ENCODE measurements at regions not wholly inside any gene's neighbourhood (a gene's known extent, or its start where the extent isn't known, plus 50 kb on each side); places are given as distances from the start of the nearest gene placed in this dataset.

DNA sequence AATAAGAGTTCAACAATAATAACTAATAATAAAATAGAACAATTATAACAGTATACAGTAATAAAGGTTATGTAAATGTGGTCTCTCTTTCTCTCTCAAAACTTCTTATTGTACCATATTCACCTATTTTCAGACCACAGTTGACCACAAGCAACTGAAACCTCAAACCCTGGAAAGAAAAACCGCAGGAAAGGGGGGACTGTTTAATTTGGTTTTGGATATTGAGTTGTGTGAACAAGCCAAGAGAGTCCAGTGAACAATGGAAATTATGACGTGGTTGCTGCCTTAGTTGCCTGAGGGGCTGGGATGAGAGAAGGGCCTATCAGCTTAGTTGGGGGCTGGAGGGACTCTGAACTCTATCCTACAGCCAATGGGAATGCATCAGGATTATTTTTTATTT, 178.7 kb upstream of the POU2AF2 start:
- TF ChIP-seq TAF1 (conservative IDR thresholded peaks at IDR 0.05) (no peak), EGR1 (IDR thresholded peaks at IDR 0.05; ENCODE audit: low read depth in 2 of 2) (no peak), JUND (IDR thresholded peaks at IDR 0.05) (no peak), RXRA (IDR thresholded peaks at IDR 0.05) (no peak), NR2F2 (IDR thresholded peaks at IDR 0.05) (no peak), RAD21 (IDR thresholded peaks at IDR 0.05) (no peak), SP1 (IDR thresholded peaks at IDR 0.05) (no peak), FOXA2 (IDR thresholded peaks at IDR 0.05) (no peak), YY1 (IDR thresholded peaks at IDR 0.05) (no peak), FOXA1 (IDR thresholded peaks at IDR 0.05) (no peak), GABPA (IDR thresholded peaks at IDR 0.05 in 1 of 2, conservative IDR thresholded peaks at IDR 0.05 in 1 of 2) (no peak), HNF4G (IDR thresholded peaks at IDR 0.05) (no peak), HNF4A (conservative IDR thresholded peaks at IDR 0.05) (no peak)
- TF ChIP-seq, protein P1, sequence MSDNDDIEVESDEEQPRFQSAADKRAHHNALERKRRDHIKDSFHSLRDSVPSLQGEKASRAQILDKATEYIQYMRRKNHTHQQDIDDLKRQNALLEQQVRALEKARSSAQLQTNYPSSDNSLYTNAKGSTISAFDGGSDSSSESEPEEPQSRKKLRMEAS (IDR thresholded peaks at IDR 0.05) = no peak
- TF ChIP-seq, protein P2, sequence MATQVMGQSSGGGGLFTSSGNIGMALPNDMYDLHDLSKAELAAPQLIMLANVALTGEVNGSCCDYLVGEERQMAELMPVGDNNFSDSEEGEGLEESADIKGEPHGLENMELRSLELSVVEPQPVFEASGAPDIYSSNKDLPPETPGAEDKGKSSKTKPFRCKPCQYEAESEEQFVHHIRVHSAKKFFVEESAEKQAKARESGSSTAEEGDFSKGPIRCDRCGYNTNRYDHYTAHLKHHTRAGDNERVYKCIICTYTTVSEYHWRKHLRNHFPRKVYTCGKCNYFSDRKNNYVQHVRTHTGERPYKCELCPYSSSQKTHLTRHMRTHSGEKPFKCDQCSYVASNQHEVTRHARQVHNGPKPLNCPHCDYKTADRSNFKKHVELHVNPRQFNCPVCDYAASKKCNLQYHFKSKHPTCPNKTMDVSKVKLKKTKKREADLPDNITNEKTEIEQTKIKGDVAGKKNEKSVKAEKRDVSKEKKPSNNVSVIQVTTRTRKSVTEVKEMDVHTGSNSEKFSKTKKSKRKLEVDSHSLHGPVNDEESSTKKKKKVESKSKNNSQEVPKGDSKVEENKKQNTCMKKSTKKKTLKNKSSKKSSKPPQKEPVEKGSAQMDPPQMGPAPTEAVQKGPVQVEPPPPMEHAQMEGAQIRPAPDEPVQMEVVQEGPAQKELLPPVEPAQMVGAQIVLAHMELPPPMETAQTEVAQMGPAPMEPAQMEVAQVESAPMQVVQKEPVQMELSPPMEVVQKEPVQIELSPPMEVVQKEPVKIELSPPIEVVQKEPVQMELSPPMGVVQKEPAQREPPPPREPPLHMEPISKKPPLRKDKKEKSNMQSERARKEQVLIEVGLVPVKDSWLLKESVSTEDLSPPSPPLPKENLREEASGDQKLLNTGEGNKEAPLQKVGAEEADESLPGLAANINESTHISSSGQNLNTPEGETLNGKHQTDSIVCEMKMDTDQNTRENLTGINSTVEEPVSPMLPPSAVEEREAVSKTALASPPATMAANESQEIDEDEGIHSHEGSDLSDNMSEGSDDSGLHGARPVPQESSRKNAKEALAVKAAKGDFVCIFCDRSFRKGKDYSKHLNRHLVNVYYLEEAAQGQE (IDR thresholded peaks at IDR 0.05) = no peak
- TF ChIP-seq, protein P3, sequence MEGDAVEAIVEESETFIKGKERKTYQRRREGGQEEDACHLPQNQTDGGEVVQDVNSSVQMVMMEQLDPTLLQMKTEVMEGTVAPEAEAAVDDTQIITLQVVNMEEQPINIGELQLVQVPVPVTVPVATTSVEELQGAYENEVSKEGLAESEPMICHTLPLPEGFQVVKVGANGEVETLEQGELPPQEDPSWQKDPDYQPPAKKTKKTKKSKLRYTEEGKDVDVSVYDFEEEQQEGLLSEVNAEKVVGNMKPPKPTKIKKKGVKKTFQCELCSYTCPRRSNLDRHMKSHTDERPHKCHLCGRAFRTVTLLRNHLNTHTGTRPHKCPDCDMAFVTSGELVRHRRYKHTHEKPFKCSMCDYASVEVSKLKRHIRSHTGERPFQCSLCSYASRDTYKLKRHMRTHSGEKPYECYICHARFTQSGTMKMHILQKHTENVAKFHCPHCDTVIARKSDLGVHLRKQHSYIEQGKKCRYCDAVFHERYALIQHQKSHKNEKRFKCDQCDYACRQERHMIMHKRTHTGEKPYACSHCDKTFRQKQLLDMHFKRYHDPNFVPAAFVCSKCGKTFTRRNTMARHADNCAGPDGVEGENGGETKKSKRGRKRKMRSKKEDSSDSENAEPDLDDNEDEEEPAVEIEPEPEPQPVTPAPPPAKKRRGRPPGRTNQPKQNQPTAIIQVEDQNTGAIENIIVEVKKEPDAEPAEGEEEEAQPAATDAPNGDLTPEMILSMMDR (IDR thresholded peaks at IDR 0.05; ENCODE audit: low read depth, low read length, missing input control) = no peak
- TF ChIP-seq, protein P4, sequence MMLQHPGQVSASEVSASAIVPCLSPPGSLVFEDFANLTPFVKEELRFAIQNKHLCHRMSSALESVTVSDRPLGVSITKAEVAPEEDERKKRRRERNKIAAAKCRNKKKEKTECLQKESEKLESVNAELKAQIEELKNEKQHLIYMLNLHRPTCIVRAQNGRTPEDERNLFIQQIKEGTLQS (IDR thresholded peaks at IDR 0.05) = no peak
- TF ChIP-seq, protein P5, sequence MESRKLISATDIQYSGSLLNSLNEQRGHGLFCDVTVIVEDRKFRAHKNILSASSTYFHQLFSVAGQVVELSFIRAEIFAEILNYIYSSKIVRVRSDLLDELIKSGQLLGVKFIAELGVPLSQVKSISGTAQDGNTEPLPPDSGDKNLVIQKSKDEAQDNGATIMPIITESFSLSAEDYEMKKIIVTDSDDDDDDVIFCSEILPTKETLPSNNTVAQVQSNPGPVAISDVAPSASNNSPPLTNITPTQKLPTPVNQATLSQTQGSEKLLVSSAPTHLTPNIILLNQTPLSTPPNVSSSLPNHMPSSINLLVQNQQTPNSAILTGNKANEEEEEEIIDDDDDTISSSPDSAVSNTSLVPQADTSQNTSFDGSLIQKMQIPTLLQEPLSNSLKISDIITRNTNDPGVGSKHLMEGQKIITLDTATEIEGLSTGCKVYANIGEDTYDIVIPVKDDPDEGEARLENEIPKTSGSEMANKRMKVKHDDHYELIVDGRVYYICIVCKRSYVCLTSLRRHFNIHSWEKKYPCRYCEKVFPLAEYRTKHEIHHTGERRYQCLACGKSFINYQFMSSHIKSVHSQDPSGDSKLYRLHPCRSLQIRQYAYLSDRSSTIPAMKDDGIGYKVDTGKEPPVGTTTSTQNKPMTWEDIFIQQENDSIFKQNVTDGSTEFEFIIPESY (IDR thresholded peaks at IDR 0.05) = no peak
- no peak for DNase-seq (ENCODE audit: low spot score)
- Histone ChIP-seq H3K4me1 (ENCODE audit: control insufficient read depth in 4 of 4, insufficient read depth in 4 of 4, low read length in 3 of 4) (no peaks in the 10 kb centered on the region), H3K36me3 (ENCODE audit: control insufficient read depth in 4 of 4, insufficient read depth in 3 of 4, low read depth in 1 of 4, low read length in 3 of 4) (no peaks in the 10 kb centered on the region), H3K9me3 (ENCODE audit: control insufficient read depth in 4 of 4, low read length in 3 of 4) (peaks cover 2 to 13% (median 5%) of the 10 kb centered on the region in 4 donors), H3K27me3 (ENCODE audit: control insufficient read depth in 4 of 4, insufficient read depth in 4 of 4, low read length in 3 of 4) (no peaks in the 10 kb centered on the region), H3K9ac (ENCODE audit: low read depth in 1 of 2, low read length in 2 of 2) (no peak overlapping the region), H3K4me3 (ENCODE audit: low read depth in 1 of 3, low read length in 3 of 3) (no peak overlapping the region), H3K27ac (ENCODE audit: low read depth in 1 of 2, low read length in 2 of 2) (no peak overlapping the region)
- 70% methylated on average over 2 of the region's 2 CpGs for WGBS
